ENCODE measurements at regions not wholly inside any gene's neighbourhood (a gene's known extent, or its start where the extent isn't known, plus 50 kb on each side); places are given as distances from the start of the nearest gene placed in this dataset.

DNA sequence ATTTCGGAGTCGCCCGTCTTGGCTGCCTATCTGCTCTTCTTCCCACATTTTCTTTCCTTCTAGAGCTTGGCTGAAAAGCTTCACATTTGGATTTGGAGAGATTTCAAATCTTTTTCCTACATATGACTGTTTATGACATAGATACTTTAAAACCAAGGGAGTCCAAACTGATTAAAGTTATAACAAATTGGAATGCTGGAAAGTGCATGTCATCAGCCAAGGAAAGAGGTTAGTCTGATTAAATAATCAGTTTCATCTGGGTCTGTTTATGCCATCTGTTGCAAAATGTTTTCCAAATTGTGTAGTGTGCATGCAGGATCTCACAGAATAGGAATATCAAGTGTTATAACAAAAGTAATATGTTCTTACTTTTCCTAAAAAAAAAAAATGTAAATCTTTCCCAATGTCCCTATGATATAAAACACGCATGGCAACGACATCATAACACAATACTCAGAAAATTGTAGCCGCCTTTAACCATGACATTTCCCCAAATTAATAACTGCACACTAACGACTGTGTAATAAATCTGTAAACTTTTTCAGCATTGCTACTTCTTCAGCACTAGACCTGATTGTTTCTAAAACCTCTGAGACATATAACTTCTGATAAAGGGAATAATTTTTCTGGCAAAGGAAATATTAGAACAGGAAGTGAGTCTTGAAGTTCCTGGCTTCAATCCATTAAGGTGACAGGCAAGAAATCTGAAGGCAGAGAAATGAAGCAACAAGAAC, 230.2 kb upstream of the FOXQ1 start:
- intact Hi-C loops (cut with micrococcal nuclease), result no loop called here
- Histone ChIP-seq H3K27ac (ENCODE audit: low read depth in 1 of 2, low read length in 2 of 2) (no peak overlapping the region), H3K36me3 (replicated peaks in 1 of 2; ENCODE audit: control insufficient read depth in 1 of 2, insufficient read depth in 2 of 2, low read length in 2 of 2) (no peaks in the 10 kb centered on the region), H3K27me3 (ENCODE audit: control insufficient read depth in 2 of 2, insufficient read depth in 2 of 2, low read length in 2 of 2) (no peaks in the 10 kb centered on the region), H3K9ac (ENCODE audit: insufficient read depth, low read length, poor library complexity, severe bottlenecking) (no peak overlapping the region), H4K20me1 (ENCODE audit: insufficient read depth, low read length) (no peaks in the 10 kb centered on the region), H2AFZ (ENCODE audit: insufficient read depth, low read depth, low read length, poor library complexity, severe bottlenecking) (no peak overlapping the region), H3K9me3 (replicated peaks in 1 of 2; ENCODE audit: control insufficient read depth in 1 of 2, insufficient read depth in 1 of 2, low read length in 2 of 2) (no peaks in the 10 kb centered on the region), H3K4me2 (replicated peaks; ENCODE audit: extremely low read depth, low read length, poor library complexity, severe bottlenecking) (no peak overlapping the region), H3K4me1 (ENCODE audit: control insufficient read depth in 1 of 2, insufficient read depth in 2 of 2, low read length in 2 of 2) (no peaks in the 10 kb centered on the region), H3K79me2 (ENCODE audit: insufficient read depth, low read length) (no peaks in the 10 kb centered on the region), H3K4me3 (replicated peaks in 1 of 3; ENCODE audit: low read depth in 2 of 3, low read length in 3 of 3) (no peak overlapping the region)
- TF ChIP-seq CTCF (IDR thresholded peaks at IDR 0.05), result no peak
- H3K36me3 Mint-ChIP-seq, result no peaks in the 10 kb centered on the region
- WGBS (ENCODE audit: insufficient coverage), result 50% methylated on average over 1 of the region's 7 CpGs
- no peak overlapping the region for H3K4me3 Mint-ChIP-seq
- H3K4me1 Mint-ChIP-seq, result no peaks in the 10 kb centered on the region
- no peak for DNase-seq
- peaks cover 0 to 2% (median 0%) of the 10 kb centered on the region in 7 donors for H3K9me3 Mint-ChIP-seq
- H3K27me3 Mint-ChIP-seq (ENCODE audit: low read depth in 3 of 3), result peaks cover 0 to 4% (median 0%) of the 10 kb centered on the region in 3 donors
- H3K27ac Mint-ChIP-seq, result no peak overlapping the region

GRCh38 chr6:1080453-1081337, 231.2 kb upstream of the FOXQ1 start:
- WGBS (ENCODE audit: insufficient coverage), result 94% methylated on average over 28 of the region's 34 CpGs

More at GRCh38 chr6:1080453-1081337, 231.2 kb upstream of the FOXQ1 start:
- H3K27ac ChIP-seq (ENCODE audit: low read depth in 1 of 2, low read length in 2 of 2), result no peak overlapping the region
- no peaks in the 10 kb centered on the region for H3K79me2 ChIP-seq (ENCODE audit: insufficient read depth, low read length)
- H3K4me3 Mint-ChIP-seq, result no peak overlapping the region
- H3K9me3 ChIP-seq (replicated peaks in 1 of 2; ENCODE audit: control insufficient read depth in 1 of 2, insufficient read depth in 1 of 2, low read length in 2 of 2), result no peaks in the 10 kb centered on the region
- no peak overlapping the region for H3K27ac Mint-ChIP-seq
- no peak overlapping the region for H3K9ac ChIP-seq (ENCODE audit: insufficient read depth, low read length, poor library complexity, severe bottlenecking)
- no peaks in the 10 kb centered on the region for H3K4me1 ChIP-seq (ENCODE audit: control insufficient read depth in 1 of 2, insufficient read depth in 2 of 2, low read length in 2 of 2)
- H3K9me3 Mint-ChIP-seq, result peaks cover 0 to 2% (median 0%) of the 10 kb centered on the region in 7 donors
- H3K4me2 ChIP-seq (replicated peaks; ENCODE audit: extremely low read depth, low read length, poor library complexity, severe bottlenecking), result no peak overlapping the region
- no peaks in the 10 kb centered on the region for H3K36me3 ChIP-seq (replicated peaks in 1 of 2; ENCODE audit: control insufficient read depth in 1 of 2, insufficient read depth in 2 of 2, low read length in 2 of 2)
- no peaks in the 10 kb centered on the region for H3K36me3 Mint-ChIP-seq
- H4K20me1 ChIP-seq (ENCODE audit: insufficient read depth, low read length), result no peaks in the 10 kb centered on the region
- no peak overlapping the region for H2AFZ ChIP-seq (ENCODE audit: insufficient read depth, low read depth, low read length, poor library complexity, severe bottlenecking)
- H3K4me3 ChIP-seq (replicated peaks in 1 of 3; ENCODE audit: low read depth in 2 of 3, low read length in 3 of 3), result no peak overlapping the region
- no peaks in the 10 kb centered on the region for H3K4me1 Mint-ChIP-seq
- peaks cover 0 to 7% (median 0%) of the 10 kb centered on the region in 3 donors for H3K27me3 Mint-ChIP-seq (ENCODE audit: low read depth in 3 of 3)
- intact Hi-C loops (cut with micrococcal nuclease), result no loop called here
- no peak for DNase-seq
- no peaks in the 10 kb centered on the region for H3K27me3 ChIP-seq (ENCODE audit: control insufficient read depth in 2 of 2, insufficient read depth in 2 of 2, low read length in 2 of 2)
- no peak for TF ChIP-seq CTCF (IDR thresholded peaks at IDR 0.05)
